Ramos (cell line): ENCODE measurements at regions not wholly inside any gene's neighbourhood (a gene's known extent, or its start where the extent isn't known, plus 50 kb on each side); places are given as distances from the start of the nearest gene placed in this dataset.
"Not testable (repeated sequence)": the region's sequence is repeated elsewhere in the genome, so short reads cannot be mapped to it uniquely, and the experiment has no call there.

Experiments used
- in situ Hi-C: fragments of 300-500 bp; cut with MboI; formaldehyde crosslinking; loops from one replicate; pipeline ENCODE4 v1.14.3; 2022; ENCODE audit warnings: low sequenced_read_pairs; ENCODE audit not compliant: unreplicated experiment

DNA sequence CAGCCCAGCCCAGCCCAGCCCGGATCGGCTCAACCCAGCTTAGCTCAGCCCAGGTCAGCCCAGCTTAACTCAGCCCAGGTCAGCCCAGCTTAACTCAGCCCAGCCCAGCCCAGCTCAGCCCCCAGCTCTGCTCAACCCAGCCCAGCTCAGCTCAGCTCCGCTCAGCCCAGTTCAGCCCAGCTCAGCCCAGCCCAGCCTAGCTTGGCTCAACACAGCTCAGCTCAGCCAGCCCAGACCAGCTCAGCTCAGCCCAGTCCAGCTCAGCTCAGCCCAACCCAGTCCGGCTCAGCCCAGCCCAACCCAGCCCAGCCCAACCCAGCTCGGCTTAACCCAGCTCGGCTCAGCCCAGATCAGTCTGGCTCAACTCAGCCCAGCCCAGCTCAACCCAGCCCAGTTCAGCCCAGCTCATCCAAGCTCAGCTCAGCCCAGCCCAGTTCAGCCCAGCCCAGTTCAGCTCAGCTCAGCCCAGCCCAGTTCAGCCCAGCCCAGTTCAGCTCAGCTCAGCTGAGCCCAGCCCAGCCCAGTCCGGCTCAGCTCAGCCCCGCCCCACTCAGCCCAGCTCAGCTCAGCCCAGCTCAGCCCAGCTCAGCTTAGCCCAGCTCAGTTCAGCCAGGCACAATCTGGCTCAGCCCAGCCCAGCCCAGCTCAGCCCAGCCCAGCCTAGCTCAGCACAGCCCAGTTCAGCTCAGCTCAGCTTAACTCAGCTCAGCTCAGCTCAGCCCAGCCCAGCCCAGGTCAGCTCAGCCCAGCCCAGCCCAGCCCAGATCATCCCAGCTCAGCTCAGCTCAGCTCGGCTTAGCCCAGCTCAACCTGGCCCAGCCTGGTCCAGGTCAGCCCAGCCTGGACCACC lies 331.7 kb downstream of the TMEM121 start:
- in situ Hi-C loops = no loop called here

- in situ Hi-C loops = no loop called here
These were observed 332.3 kb downstream of the TMEM121 start for GRCh38 chr14:105858676-105859025.

DNA sequence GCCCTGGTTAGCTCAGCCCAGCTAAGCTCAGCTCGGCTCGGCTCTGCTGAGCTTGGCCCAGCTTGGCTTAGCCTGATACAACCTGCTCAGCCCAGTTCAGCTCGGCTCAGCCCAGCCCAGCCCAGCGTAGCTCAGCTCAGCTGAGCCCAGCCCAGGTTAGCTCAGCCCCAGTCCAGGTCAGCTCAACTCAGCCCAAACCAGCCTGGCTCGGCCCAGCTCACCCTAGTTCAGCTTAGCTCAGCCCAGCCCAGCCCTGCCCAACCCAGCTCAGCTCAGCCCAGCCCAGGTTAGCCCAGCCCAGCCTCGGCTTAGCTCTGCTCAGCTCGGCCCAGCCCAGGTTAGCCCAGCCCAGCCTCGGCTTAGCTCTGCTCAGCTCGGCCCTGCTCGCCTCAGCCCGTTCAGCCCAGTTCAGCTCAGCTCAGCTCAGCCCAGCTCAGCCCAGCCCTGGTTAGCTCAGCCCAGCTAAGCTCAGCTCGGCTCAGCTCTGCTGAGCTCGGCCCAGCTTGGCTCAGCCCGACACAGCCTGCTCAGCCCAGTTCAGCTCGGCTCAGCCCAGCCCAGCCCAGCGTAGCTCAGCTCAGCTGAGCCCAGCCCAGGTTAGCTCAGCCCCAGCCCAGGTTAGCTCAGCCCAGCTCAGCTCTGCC lies 332.8 kb downstream of the TMEM121 start:
- in situ Hi-C loops = not testable (repeated sequence)

DNA sequence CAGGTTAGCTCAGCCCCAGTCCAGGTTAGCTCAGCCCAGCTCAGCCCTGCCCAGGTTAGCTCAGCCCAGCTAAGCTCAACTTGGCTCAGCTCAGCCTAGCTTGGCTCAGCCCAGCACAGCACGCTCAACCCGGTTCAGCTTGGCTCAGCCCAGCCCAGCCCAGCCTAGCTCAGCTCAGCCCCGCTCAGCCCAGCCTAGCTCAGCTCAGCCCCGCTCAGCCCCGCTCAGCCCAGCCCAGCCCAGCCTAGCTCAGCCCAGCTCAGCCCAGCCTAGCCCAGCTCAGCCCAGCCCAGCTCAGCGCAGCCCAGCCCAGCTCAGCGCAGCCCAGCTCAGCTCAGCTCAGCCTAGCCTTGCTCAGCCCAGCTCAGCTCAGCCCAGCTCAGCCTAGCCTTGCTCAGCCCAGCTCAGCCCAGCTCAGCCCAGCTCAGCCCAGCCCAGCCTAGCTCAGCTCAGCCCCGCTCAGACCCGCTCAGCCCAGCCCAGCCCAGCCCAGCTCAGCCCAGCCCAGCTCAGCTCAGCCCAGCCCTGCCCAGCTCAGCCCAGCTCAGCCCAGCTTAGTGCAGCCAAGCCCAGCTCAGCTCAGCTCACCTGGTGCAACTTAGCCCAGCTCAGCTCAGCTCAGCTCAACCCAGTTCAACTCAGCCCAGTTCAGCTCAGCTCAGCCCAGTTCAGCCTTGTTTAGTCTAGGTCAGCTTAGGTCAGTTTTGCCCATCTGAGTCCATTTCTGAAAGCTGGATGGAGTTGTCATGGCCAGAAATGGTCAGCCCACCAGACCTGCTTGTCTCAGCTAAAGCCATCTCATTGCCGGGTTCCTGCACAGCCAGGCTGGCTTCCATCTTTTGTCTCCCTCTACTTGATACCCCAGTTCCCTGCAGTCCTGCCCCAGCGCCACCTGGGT lies 333.6 kb downstream of the TMEM121 start:
- in situ Hi-C loops = no loop called here

DNA sequence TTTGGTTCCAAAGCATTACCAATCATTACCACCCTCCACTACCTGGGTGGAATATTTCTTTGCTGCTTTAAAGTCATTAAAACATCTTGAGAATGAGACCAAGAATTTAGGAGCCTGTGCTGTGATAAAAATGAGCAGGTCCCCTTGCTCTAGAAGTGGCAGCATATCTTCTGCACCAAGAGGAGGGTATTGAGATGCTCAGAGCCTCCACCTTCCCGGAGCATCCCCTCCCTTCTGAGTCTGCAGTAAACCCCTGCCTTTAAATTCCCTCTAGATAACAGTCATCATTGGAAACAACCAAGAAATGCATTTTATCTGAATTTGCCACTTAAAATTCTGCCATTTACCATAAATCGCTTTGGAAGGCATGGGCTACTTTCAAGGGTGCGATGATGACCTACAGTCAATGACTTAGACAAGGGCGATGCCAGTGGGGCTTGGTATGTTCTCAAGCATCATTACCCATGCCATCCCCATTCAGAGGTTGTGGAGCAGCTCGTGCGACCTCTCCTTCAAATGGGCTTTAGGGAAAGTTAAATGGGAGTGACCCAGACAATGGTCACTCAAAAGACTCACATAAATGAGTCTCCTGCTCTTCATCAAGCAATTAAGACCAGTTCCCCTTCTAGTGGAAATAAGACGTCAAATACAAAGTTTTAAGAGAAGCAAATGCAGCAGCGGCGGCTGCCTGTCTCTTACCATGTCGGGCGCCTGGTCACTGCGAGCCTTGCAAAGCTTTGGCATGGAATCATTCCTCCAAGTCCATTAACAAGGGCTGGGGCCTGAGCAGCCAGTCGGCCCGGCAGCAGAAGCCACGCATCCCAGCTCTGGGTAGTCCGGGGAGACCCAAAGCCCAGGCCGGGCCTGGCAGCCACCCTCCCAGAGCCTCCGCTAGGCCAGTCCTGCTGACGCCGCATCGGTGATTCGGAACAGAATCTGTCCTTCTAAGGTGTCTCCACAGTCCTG lies 334.5 kb downstream of the TMEM121 start:
- in situ Hi-C loops = no loop called here

DNA sequence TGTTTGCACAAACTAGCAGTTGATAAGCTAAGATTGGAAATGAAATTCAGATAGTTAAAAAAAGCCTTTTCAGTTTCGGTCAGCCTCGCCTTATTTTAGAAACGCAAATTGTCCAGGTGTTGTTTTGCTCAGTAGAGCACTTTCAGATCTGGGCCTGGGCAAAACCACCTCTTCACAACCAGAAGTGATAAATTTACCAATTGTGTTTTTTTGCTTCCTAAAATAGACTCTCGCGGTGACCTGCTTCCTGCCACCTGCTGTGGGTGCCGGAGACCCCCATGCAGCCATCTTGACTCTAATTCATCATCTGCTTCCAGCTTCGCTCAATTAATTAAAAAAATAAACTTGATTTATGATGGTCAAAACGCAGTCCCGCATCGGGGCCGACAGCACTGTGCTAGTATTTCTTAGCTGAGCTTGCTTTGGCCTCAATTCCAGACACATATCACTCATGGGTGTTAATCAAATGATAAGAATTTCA lies 335.6 kb downstream of the TMEM121 start:
- in situ Hi-C loops = no loop called here

- in situ Hi-C loops = no loop called here
These were observed 336.3 kb downstream of the TMEM121 start for GRCh38 chr14:105862581-105863239.

GRCh38 chr14:105863296-105864108 lies 337.1 kb downstream of the TMEM121 start:
- in situ Hi-C loops = no loop called here

- in situ Hi-C loops = no loop called here
These were observed 337.7 kb downstream of the TMEM121 start for GRCh38 chr14:105864116-105864515.

DNA sequence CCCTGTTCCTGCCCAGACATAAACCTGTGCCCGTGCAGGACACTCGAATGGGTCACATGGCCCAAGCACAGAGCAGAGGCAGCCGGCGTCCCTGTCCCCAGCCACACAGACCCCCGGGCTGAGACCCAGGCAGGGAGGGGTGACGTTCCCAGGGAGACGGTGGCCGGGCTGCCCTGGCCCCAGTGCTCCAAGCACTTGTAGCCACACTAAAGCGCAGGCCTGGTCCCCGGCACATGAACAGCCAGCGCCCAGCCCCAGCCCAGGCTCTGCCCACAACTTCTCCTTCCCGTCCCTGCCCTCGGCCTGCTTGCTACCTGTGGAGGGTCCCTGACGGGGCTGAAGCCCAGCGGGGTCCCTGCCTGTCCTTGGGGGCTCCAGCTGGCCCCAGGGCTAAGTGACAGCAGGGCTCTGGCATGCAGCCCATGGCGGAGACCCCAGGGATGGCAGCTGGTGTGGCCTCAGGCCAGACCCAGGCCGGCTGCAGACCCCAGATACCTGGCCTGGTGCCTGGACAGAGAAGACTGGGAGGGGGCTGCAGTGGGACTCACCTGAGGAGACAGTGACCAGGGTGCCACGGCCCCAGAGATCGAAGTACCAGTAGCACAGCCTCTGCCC lies 338.4 kb downstream of the TMEM121 start:
- in situ Hi-C loops = no loop called here

- in situ Hi-C loops = no loop called here
These were observed 339.0 kb downstream of the TMEM121 start for GRCh38 chr14:105865266-105865903.

DNA sequence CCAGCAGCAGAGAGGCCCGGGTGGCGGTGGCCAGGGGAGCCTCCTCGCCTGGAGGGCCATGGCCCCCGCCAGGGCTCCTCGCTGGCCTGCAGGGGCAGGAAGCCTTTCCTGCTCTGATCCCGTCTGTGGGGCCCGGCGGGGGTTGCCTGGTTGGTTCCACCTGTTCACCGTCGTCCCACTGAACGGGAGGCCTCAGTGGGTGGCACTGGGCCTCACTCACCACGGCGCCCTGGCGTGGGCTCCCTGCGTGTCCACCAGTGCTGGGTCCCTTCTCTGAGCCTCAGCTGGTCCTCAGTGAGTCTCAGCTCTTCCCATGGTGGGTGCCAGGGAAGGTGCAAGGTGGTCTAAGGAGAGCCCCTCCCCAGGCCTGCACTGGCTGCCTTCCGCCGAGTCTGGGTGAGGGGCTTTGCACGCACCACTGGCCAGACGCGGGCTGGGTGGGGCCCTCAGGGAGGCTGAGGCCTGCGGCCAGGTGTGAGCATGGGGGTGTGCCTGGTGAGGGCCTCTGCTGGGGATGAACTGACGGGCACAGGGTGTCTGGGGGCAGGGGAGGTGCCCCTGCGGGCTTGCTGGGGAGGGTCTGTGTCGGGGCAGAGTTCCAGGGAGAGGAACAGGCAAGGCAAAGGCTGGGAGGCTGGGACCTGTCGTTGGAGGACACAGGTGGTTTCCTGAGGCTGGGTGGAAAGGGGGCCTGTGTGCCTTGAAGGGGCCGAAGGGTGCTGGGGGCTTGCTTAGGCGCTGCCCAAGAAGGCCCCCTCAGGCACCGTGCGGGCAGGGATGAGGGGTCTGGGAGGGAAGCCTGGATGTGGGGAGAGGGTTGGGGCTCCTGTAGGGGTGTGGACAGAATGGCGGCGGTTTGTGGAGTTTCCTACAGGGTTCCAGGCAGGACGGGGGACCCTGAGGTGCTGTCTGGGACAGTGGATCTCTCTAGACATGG lies 339.8 kb downstream of the TMEM121 start:
- in situ Hi-C loops = no loop called here

DNA sequence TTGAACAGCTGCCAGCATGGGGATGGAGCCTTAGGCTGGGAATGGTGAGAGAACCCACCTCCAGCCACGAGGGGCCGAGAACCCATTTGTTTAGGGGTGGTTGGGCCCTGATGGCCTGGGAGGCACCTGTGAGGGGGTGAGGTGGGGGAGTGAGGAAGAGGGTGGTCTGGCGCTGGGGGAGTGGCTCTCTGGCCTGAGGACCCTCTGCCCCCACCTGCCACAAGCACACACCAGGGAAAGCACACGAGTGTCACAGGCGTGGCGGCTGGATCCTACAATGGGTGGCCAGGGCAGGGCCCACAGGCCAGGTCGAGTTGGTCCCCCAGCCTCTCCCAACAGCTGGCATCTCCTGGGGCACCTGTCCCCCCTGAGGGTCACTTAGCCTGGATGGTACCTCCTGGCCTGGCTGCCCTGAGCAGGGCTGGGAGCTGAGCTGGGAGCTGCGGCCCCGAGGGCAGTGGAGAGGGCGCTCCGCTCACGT lies 340.5 kb downstream of the TMEM121 start:
- in situ Hi-C loops = no loop called here

DNA sequence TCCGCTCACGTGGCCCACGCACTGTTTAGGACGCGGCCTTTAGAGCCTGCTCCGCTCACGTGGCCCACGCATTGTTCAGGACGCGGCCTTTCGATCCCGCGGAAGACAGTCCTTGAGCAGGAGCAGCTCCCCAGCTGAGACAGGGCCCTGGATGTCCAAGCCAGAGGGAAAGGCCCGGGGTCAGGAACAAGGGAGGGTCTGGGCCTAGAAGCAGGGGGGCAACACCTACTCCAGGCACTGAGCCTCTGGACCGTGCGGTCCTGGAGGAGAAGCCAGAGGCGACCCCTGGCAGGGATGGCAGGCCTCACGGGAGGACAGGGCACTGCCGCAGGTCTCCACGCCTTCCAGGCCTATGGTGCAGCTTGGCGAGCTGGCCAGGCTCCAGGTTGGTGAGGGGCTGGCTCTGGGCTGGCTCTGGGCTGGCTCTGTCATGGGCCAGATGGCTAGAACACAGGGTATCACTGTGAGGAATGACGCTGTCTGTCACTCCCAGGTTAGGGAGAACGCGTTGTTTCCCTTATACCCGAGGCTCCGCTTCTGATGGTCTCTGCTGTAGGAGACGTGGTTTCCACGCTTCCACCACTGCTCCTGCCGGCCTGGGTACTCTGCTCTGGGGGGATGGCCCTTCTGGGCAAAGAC lies 341.7 kb downstream of the TMEM121 start:
- in situ Hi-C loops = no loop called here

GRCh38 chr14:105871590-105871989 lies 345.2 kb downstream of the TMEM121 start:
- in situ Hi-C loops = no loop called here
